HFF-Myc (cell line): ENCODE measurements at regions not wholly inside any gene's neighbourhood (a gene's known extent, or its start where the extent isn't known, plus 50 kb on each side); places are given as distances from the start of the nearest gene placed in this dataset.

Source experiments
- DNase-seq: peaks from one replicate; pipeline ENCODE4 v3.0.0-alpha.2; 2011; ENCODE audit warnings: low read depth; ENCODE audit errors: extremely low read depth
- H3K4me3 ChIP-seq: replicated peaks from 2 replicates; pipeline ENCODE4 v1.5.1; 2011; ENCODE audit warnings: low read depth, mild to moderate bottlenecking, control low read depth, low read length
- TF ChIP-seq, protein P1 (sequence below): IDR thresholded peaks from 2 replicates; pipeline ENCODE4 v1.5.1; 2012; ENCODE audit warnings: mild to moderate bottlenecking, low read depth, low read length, control low read depth; ENCODE audit errors: missing control alignments

DNA sequence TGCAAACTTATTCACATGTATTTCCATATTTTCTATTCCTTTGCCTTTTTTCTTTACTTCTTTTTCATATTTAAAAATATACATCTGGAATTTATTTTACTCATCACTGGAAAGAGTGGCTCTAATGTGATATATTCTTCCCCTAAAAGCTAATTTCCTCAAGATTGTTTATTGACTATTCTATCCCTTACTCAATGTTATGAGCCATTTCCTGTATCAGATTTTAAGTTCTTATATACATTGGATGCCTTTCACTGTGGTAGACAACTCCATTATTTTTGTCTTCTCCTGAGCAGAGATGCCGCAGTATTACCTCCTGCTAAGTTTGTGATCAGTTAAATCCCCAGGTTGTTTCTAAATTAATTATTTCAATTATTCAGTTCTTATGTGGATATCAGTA lies 418.4 kb upstream of the JAG1 start:
- TF ChIP-seq, protein P1, sequence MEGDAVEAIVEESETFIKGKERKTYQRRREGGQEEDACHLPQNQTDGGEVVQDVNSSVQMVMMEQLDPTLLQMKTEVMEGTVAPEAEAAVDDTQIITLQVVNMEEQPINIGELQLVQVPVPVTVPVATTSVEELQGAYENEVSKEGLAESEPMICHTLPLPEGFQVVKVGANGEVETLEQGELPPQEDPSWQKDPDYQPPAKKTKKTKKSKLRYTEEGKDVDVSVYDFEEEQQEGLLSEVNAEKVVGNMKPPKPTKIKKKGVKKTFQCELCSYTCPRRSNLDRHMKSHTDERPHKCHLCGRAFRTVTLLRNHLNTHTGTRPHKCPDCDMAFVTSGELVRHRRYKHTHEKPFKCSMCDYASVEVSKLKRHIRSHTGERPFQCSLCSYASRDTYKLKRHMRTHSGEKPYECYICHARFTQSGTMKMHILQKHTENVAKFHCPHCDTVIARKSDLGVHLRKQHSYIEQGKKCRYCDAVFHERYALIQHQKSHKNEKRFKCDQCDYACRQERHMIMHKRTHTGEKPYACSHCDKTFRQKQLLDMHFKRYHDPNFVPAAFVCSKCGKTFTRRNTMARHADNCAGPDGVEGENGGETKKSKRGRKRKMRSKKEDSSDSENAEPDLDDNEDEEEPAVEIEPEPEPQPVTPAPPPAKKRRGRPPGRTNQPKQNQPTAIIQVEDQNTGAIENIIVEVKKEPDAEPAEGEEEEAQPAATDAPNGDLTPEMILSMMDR, result no peak
- H3K4me3 ChIP-seq, result no peak overlapping the region
- DNase-seq, result no peak

DNA sequence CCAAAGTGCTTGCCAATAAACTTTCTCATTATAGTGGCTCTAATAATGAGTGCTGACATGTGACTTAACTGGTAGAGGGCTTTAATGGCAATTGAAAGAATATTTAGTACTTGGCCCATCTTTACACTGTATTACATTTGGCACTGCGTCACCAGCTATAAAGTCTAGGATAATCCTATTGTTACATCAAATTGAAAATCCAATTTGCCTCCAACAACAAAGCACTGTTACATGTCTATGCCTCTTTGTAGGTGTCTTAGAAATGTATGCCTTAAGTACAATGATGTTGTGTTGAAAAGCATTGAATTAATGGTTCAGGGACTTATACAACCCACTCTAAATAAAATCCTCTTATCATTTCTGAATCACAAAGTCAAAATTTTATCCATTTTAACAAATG lies 420.4 kb upstream of the JAG1 start:
- H3K4me3 ChIP-seq, result no peak overlapping the region
- DNase-seq, result no peak
- TF ChIP-seq, protein P1, result no peak

DNA sequence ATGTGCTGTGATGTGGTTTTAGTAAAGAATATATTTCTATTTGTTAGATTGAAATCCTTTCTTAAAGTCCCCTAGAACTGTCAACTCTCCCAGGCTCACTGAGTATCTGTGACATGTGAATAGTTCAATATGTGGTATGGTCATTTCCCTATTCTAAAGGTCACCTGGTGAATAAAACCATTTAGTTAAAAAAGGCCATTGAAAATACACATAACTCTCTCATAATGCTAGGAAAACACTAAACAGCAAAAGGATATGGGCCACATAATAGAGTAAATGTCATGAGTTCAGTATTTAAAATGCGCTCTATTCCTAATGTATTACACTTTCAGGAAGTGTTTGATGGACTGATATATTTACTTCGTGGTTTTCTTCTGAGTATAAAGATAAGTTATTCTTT lies 420.9 kb upstream of the JAG1 start:
- no peak overlapping the region for H3K4me3 ChIP-seq
- no peak for DNase-seq
- TF ChIP-seq, protein P1, result no peak

DNA sequence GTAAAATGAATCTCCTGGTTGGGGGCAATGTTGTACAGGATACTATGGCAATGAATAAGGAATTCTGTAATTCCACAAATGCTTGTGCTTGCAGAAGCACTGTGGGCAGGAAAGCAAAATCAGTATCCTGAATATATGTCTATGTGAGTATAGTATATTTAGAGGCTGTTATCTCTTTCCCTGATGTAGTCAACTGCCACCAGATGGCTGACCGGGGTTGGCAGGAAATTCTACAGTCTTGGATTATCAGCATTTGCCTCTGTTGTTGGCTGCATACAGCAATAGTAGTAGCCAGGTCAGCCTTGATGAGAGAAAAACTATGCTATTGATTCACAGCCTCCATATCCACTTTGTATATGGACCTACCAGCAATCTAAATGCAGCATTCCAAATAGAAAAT lies 425.1 kb upstream of the JAG1 start:
- H3K4me3 ChIP-seq, result no peak overlapping the region
- DNase-seq, result no peak
- TF ChIP-seq, protein P1, result peak; percentile 7

DNA sequence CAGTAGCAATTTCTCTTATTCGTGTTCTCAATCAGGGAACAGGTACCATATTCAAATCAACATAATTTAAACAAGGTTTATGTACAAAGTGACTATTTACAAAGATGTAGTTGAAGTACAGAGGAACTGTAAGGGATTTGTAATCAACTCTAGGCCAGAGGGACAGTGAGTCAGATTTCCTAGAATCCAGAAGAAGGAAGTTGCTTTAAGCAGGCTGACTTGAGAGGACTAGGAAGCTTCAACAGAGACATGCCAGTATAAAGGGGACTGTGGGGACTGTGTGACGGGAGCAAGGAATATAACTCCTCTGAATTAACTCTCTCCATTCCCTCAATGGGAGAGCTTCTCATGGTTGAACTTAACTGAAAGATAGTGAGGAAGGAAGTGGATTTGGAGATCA lies 427.4 kb upstream of the JAG1 start:
- DNase-seq, result no peak
- no peak overlapping the region for H3K4me3 ChIP-seq
- TF ChIP-seq, protein P1, result no peak

DNA sequence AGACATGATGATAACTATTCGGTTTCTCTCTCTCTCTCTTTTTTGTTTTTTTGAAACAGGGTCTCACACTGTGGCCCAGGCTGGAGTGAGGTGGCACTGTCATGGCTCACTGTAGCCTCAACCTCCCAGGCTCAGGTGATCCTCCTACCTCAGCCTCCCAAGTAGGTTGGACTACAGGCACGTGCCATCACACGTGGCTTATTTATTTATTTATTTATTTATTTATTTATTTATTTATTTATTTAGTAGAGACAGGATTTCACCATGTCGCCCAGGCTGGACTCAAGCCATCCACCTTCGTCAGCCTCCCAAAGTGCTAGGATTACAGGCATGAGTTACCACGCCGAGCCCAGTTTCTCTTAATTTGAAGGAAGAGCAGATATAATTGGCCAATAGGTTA lies 427.9 kb upstream of the JAG1 start:
- no peak overlapping the region for H3K4me3 ChIP-seq
- DNase-seq, result no peak
- TF ChIP-seq, protein P1, result no peak

DNA sequence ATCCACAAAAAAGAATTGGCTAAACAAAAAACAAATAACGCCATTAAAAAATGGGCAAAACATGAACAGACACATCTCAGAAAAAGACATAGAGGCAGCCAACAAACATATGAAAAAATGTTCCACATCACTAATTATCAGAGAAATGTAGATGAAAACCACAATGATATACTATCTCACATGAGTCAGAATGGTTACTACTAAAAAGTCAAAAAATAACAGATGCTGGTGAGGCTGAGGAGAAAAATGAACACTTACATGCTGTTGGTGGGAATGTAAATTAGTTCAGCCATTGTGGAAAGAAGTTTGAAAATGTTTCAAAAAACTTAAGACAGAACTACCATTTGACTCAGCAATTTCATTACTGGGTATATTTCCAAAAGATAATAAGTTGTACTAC lies 430.1 kb upstream of the JAG1 start:
- TF ChIP-seq, protein P1, result no peak
- no peak overlapping the region for H3K4me3 ChIP-seq
- no peak for DNase-seq
